Immature natural killer cell (primary cell): ENCODE measurements at regions not wholly inside any gene's neighbourhood (a gene's known extent, or its start where the extent isn't known, plus 50 kb on each side); places are given as distances from the start of the nearest gene placed in this dataset.
"Not testable (repeated sequence)": the region's sequence is repeated elsewhere in the genome, so short reads cannot be mapped to it uniquely, and the experiment has no call there.

Experiments used
- DNase-seq, 3 donors: peaks; one replicate each; pipeline ENCODE4 v3.0.0; 2022; ENCODE audit warnings: mixed read lengths in 1 of 3
- H3K27ac Mint-ChIP-seq, 6 donors: one replicate each; pipeline ENCODE4 v1.8.0; 2020; ENCODE audit warnings: mixed read lengths in 6 of 6, mild to moderate bottlenecking in 5 of 6, inconsistent platforms in 4 of 6, moderate library complexity in 3 of 6
- H3K27me3 Mint-ChIP-seq, 3 donors: one replicate each; pipeline ENCODE4 v1.8.0; 2020 to 2021; ENCODE audit warnings: low read depth in 3 of 3, mild to moderate bottlenecking in 3 of 3, mixed read lengths in 3 of 3, moderate library complexity in 3 of 3, inconsistent platforms in 1 of 3
- H3K36me3 Mint-ChIP-seq, 3 donors: one replicate each; pipeline ENCODE4 v1.8.0; 2020; ENCODE audit warnings: mixed read lengths in 3 of 3, inconsistent platforms in 2 of 3, mild to moderate bottlenecking in 2 of 3
- H3K4me1 Mint-ChIP-seq, 2 donors: one replicate each; pipeline ENCODE4 v1.8.0; 2020; ENCODE audit warnings: inconsistent platforms in 2 of 2, mild to moderate bottlenecking in 2 of 2, mixed read lengths in 2 of 2, moderate library complexity in 1 of 2
- H3K4me3 Mint-ChIP-seq, 5 donors: one replicate each; pipeline ENCODE4 v1.8.0; 2020; ENCODE audit warnings: mild to moderate bottlenecking in 5 of 5, mixed read lengths in 5 of 5, inconsistent platforms in 3 of 5, moderate library complexity in 3 of 5
- H3K9me3 Mint-ChIP-seq, 6 donors: one replicate each; pipeline ENCODE4 v1.8.0; 2020; ENCODE audit warnings: mild to moderate bottlenecking in 6 of 6, mixed read lengths in 6 of 6, inconsistent platforms in 4 of 6, moderate library complexity in 3 of 6

GRCh38 chr15:70373439-70373838, 275.7 kb upstream of the TLE3 start:
- H3K27me3 Mint-ChIP-seq = peaks cover 4 to 11% (median 9%) of the 10 kb centered on the region in 3 donors
- not testable (repeated sequence) for H3K27ac Mint-ChIP-seq, H3K9me3 Mint-ChIP-seq

DNA sequence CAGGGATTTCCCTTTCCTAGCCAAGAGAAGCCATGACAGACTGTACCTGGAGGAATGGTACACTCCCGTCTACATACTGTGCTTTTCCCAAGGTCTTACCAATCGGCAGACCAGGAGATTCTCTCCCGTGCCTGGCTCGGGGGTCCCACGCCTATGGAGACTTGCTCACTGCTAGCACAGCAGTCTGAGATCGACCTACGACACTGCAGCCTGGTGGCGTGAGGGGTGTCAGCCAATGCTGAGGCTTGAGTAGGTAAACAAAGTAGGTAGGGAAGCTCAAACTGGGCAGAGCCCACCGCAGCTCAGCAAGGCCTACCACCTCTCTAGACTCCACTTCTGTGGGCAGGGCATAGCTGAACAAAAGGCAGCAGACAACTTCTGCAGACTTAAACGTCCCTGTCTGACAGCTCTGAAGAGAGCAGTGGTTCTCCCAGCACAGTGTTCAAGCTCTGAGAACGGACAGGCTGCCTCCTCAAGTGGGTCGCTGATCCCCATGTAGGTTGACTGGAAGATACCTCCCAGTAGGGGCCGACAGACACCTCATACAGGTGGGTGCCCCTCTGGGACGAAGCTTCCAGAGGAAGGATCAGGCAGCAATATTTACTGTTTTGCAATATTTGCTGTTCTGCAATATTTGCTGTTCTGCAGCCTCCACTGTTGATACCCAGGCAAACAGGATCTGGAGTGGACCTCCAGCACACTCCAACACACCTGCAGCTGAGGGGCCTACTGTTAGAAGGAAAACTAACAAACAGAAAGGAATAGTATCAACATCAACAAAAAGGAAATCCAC, 270.4 kb upstream of the TLE3 start:
- H3K4me3 Mint-ChIP-seq, H3K27ac Mint-ChIP-seq: not testable (repeated sequence)
- peaks cover 6 to 11% (median 7%) of the 10 kb centered on the region in 3 donors for H3K27me3 Mint-ChIP-seq

More at GRCh38 chr15:70373439-70373838, 275.7 kb upstream of the TLE3 start:
- not testable (repeated sequence) for H3K36me3 Mint-ChIP-seq, DNase-seq, H3K4me1 Mint-ChIP-seq, H3K4me3 Mint-ChIP-seq

GRCh38 chr15:70364023-70364422, 266.3 kb upstream of the TLE3 start:
- H3K4me1 Mint-ChIP-seq = not testable (repeated sequence)

More for the DNA sequence above, 270.4 kb upstream of the TLE3 start:
- H3K36me3 Mint-ChIP-seq, DNase-seq, H3K4me1 Mint-ChIP-seq, H3K9me3 Mint-ChIP-seq: not testable (repeated sequence)

DNA sequence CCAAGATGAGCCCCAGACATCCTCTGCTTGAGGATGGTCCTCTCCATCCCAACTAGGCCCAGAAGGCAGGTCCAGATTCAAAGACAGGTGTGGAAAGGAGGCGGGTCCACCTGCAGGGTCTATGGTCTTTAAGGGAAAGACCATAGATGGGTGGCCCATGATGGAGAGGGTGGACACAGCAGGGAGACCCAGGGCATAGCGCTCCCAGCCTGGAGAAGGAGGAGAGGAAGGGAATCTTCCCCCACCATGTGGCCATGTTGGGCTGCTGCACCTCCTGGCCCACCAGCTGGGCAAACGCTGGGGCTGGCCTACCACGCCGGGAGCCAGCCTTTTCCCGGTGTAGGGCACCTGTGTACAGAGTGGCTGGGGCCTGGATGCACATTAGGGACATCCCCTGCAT, 265.2 kb upstream of the TLE3 start:
- Mint-ChIP-seq H3K27me3 (peaks cover 8 to 13% (median 10%) of the 10 kb centered on the region in 3 donors), H3K4me1 (no peaks in the 10 kb centered on the region), H3K36me3 (no peaks in the 10 kb centered on the region), H3K4me3 (no peak overlapping the region), H3K27ac (no peak overlapping the region), H3K9me3 (no peaks in the 10 kb centered on the region)
- DNase-seq = no peak

More at GRCh38 chr15:70364023-70364422, 266.3 kb upstream of the TLE3 start:
- not testable (repeated sequence) for DNase-seq, H3K36me3 Mint-ChIP-seq, H3K27ac Mint-ChIP-seq, H3K4me3 Mint-ChIP-seq, H3K9me3 Mint-ChIP-seq
- peaks cover 8 to 13% (median 8%) of the 10 kb centered on the region in 3 donors for H3K27me3 Mint-ChIP-seq

- Mint-ChIP-seq H3K9me3 (no peaks in the 10 kb centered on the region), H3K27me3 (peaks cover 8 to 13% (median 10%) of the 10 kb centered on the region in 3 donors), H3K4me1 (no peaks in the 10 kb centered on the region), H3K27ac (no peak overlapping the region), H3K4me3 (no peak overlapping the region), H3K36me3 (no peaks in the 10 kb centered on the region)
- DNase-seq = no peak
These were observed 264.6 kb upstream of the TLE3 start for GRCh38 chr15:70362350-70362749.

- Mint-ChIP-seq H3K27me3 (peaks cover 7 to 13% (median 8%) of the 10 kb centered on the region in 3 donors), H3K4me3 (no peak overlapping the region), H3K36me3 (no peaks in the 10 kb centered on the region), H3K27ac (no peak overlapping the region), H3K9me3 (no peaks in the 10 kb centered on the region), H3K4me1 (no peaks in the 10 kb centered on the region)
- no peak for DNase-seq
These were observed 264.2 kb upstream of the TLE3 start for GRCh38 chr15:70361891-70362290.

DNA sequence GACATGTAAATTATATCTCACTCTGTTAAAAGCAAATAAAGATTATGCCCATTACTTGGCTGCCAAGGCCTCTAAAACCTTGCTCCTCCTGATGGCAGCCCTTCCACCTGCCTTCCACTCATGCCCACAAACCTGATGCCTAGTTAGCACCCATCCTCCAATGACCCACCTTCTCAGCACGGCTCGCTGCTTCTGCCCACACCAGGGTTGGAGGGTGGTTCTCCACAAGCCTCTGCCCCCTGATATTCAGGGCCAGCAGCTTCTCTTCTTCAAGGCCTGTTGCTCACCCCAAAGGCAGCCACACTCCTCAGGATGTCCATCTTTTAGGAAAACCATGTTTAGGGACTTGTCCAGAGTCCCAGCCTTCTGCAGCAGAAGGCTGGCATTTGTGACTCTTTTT, 263.4 kb upstream of the TLE3 start:
- Mint-ChIP-seq H3K4me1 (no peaks in the 10 kb centered on the region), H3K4me3 (no peak overlapping the region), H3K27ac (no peak overlapping the region), H3K36me3 (no peaks in the 10 kb centered on the region), H3K9me3 (no peaks in the 10 kb centered on the region), H3K27me3 (peaks cover 7 to 16% (median 8%) of the 10 kb centered on the region in 3 donors)
- DNase-seq = no peak

GRCh38 chr15:70358871-70359647, 261.3 kb upstream of the TLE3 start:
- Mint-ChIP-seq H3K27me3 (peaks cover 5 to 16% (median 8%) of the 10 kb centered on the region in 3 donors), H3K9me3 (no peaks in the 10 kb centered on the region)
- DNase-seq = no peak

DNA sequence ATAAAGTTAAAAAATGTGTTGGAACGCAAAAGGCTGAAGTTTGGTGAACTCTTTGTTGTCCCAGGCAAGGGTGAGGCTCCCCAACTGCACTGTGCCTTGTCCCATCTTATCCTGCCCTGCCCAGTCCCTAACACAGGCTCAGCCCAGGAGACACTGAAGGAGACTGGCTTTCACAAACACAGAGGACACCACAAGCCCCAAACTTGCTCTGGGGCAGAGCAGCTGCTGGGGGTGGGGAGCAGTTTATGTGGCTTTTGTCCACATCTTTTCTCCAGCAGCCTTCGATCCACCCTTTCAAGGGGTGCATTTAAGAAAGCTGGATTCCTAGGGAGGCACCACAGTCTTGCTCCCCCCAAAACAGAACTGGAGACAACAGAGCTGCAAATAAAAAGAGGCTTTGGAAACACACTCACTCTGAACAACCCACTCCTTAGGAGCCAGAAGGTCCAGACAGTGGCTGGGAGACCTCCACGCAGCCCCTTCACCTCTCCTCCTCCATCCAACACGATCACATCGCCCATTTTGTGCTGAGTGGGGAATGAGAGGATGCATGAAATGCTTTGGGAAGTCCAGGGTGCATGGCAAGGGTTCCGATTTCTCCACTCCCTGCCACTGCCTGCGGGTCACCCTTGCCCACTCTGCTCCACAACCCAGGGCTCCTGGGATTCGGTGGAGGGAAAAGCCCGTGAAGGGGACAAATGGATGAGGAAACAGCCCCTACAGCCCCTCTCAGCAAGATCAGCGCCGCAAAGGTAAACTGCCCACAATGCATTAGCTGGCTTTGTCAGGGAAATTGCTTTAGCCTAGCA, 260.5 kb upstream of the TLE3 start:
- no peak overlapping the region for H3K27ac Mint-ChIP-seq
- peaks cover 4 to 13% (median 5%) of the 10 kb centered on the region in 3 donors for H3K27me3 Mint-ChIP-seq
- DNase-seq = no peak
- H3K9me3 Mint-ChIP-seq = no peaks in the 10 kb centered on the region
- H3K4me1 Mint-ChIP-seq = no peaks in the 10 kb centered on the region
- no peaks in the 10 kb centered on the region for H3K36me3 Mint-ChIP-seq
- H3K4me3 Mint-ChIP-seq = no peak overlapping the region

More at GRCh38 chr15:70358871-70359647, 261.3 kb upstream of the TLE3 start:
- Mint-ChIP-seq H3K27ac (no peak overlapping the region), H3K4me1 (no peaks in the 10 kb centered on the region), H3K4me3 (no peak overlapping the region), H3K36me3 (no peaks in the 10 kb centered on the region)

DNA sequence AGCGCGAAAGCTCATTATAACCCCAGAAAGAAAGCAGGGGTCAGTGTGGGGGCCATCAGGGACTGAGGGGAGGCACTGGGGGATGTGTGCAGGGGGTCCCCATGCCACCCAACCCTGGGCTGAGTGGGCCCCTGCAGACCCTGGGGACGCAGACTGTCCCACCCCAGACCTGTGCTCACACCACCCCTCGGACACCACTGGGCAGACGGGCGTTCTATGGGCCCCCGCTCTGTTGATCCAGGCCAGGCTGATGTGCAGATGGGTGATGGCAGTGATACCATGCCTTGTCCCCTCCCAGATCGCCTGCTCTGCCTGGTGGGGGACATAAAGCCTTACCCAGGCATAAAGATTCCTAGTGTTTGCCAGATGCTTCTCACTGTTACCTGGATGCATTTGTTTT, 259.7 kb upstream of the TLE3 start:
- Mint-ChIP-seq H3K9me3 (no peaks in the 10 kb centered on the region), H3K27me3 (peaks cover 3 to 20% (median 3%) of the 10 kb centered on the region in 3 donors), H3K4me1 (no peaks in the 10 kb centered on the region), H3K36me3 (no peaks in the 10 kb centered on the region), H3K4me3 (no peak overlapping the region), H3K27ac (no peak overlapping the region)
- DNase-seq = no peak

DNA sequence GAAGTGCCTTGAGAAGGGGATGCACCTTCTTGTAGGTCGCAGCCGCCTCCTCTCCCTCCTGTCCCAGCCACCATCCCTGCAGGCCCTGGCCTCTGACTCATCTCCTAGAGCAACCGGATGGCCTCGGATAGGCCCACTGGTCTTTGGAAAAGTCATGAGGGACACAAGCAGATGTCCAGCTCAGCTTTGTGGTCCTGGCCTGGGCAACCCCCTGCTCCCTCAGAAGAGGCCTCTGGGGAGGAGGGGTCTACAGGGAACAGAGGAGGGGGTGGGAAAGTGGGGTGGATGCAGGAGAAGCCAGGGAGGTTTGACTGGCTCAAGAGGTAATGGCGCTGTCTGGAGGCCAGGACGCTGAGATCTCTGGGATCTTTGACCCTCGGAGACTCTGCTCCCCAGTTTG, 259.2 kb upstream of the TLE3 start:
- Mint-ChIP-seq H3K9me3 (no peaks in the 10 kb centered on the region), H3K27ac (no peak overlapping the region), H3K27me3 (peaks cover 3 to 20% (median 6%) of the 10 kb centered on the region in 3 donors), H3K4me3 (no peak overlapping the region), H3K4me1 (no peaks in the 10 kb centered on the region), H3K36me3 (no peaks in the 10 kb centered on the region)
- DNase-seq = no peak

GRCh38 chr15:70356062-70356860, 258.5 kb upstream of the TLE3 start:
- H3K27ac Mint-ChIP-seq = no peak overlapping the region
- H3K4me1 Mint-ChIP-seq = no peaks in the 10 kb centered on the region
- H3K9me3 Mint-ChIP-seq = no peaks in the 10 kb centered on the region
- no peaks in the 10 kb centered on the region for H3K36me3 Mint-ChIP-seq
- no peak for DNase-seq
- peaks cover 3 to 20% (median 8%) of the 10 kb centered on the region in 3 donors for H3K27me3 Mint-ChIP-seq
- no peak overlapping the region for H3K4me3 Mint-ChIP-seq

GRCh38 chr15:70355275-70355795, 257.6 kb upstream of the TLE3 start:
- no peak overlapping the region for H3K27ac Mint-ChIP-seq
- no peak for DNase-seq
- peaks cover 2 to 17% (median 8%) of the 10 kb centered on the region in 3 donors for H3K27me3 Mint-ChIP-seq
- H3K9me3 Mint-ChIP-seq = no peaks in the 10 kb centered on the region
- no peaks in the 10 kb centered on the region for H3K36me3 Mint-ChIP-seq
- no peak overlapping the region for H3K4me3 Mint-ChIP-seq
- H3K4me1 Mint-ChIP-seq = no peaks in the 10 kb centered on the region
